Activated CD4-positive, alpha-beta T cell treated with anti-CD3 and anti-CD28 coated beads, Interleukin-2, amount 50 U/mL, for 24 hours (primary cell): ENCODE measurements at regions not wholly inside any gene's neighbourhood (a gene's known extent, or its start where the extent isn't known, plus 50 kb on each side); places are given as distances from the start of the nearest gene placed in this dataset.

Experiments used
- DNase-seq, 2 donors: peaks; one replicate each; pipeline ENCODE4 v3.0.0-alpha.2; 2020; ENCODE audit warnings: low read depth in 1 of 2, low spot score in 1 of 2

DNA sequence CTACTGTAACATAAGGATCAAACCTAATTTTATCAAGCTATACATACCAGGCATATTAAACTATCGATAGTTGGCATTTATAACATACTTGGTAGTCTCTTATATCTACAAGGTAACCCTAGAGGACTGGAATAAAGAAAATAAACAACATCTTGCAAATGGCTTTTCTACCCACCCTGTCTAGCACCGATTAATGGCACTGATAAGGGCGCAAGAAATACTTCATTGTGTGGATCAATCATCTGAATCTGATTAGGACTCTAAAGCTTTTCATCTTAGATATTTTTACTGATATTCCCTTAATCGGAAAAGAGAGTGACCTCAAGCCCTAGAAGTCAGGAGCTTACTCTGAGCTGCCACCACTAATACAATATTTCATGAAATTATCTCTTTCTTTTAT is 1461.7 kb upstream of the PIK3C3 start:
- no peak for DNase-seq

DNA sequence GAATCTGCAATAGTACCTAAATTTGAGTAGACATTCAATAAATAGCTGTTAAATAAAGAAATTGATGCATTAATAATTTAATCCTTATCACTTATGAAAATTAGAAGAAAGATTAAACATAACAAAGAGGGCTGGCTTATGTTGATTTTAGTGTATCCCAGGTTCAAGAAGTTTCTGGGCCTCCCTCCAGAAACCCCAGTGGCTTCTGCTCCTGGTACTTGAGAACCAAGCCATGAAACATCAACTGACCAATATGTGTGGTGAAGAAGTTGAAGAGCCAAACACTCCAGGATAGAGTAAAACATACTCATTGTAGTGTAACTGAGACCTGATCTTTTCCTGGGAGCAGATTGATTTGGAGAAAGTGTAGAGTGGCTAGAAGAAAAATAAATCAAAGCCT is 1465.7 kb upstream of the PIK3C3 start:
- no peak for DNase-seq

DNA sequence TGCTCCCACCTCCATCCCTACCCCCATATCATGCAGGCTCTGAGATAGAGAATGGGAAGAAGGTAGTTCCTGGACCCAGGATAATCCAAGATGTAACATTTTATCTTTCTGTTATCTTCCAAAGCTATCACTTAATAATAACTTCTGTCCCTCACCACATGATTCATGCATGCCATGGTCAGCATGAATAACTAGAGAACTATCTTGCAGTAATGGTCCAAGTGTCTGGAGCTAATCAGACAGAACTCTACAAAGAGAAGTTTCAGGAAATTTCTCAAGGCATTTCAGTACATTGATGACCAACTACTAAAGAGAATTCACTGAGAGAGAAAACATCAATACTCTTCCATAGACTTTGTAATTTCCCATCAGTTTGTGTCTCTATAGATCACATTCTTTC is 1469.7 kb upstream of the PIK3C3 start:
- DNase-seq: no peak

DNA sequence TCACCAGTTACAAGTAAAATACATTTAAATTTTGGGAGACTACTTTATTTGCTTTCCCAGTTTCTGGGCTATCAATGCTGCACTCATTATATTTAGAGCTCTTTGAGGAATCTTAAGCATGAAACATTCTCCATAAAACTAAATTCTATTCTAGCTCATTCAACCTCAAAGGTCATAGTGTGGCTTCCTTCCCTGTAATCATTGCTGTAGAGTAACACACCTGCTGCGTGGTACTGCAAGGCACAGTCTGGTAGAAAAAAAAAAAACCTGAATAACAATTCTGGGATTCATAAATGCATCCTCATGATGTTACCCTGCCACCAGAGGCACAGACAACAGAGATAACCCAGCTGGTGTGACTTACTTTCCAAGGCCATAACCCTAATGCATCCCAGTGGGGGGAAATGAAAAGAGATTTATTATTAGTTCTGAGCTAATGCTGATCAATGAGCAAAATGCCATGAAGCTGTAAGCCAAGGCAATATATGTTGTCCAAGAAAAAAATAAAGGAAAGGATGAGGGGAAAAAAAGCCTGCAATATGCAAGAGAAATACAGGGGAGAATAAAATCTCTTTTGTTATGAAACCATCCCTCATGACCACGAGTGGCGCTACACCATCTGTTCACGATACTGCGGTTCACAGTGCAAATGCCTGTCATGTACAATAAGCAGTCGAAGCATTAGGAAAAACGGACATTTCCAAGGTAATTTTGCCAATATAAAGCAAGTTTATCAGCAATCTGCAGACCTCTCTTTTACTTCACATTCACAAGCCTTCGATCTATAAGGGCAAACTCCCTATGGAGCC is 1481.6 kb upstream of the PIK3C3 start:
- no peak for DNase-seq

DNA sequence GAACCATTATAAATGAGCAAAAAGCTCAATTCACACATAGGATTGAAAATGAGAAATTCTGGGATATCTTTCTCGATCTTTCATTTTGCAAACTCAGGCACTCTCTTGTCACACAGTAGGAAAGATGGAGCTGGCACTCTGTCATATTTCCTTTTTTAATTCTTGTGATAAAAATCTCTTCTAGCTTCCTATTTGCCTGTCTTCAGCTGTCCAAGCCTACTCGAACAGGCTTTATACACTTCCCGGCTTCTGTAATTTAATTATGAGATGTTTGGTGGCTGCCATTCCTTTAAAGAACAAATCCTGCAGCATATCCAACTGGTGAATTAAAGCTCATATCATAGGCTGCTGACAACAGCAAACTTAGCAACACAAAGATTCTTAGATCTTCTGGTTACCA is 1484.3 kb upstream of the PIK3C3 start:
- no peak for DNase-seq

DNA sequence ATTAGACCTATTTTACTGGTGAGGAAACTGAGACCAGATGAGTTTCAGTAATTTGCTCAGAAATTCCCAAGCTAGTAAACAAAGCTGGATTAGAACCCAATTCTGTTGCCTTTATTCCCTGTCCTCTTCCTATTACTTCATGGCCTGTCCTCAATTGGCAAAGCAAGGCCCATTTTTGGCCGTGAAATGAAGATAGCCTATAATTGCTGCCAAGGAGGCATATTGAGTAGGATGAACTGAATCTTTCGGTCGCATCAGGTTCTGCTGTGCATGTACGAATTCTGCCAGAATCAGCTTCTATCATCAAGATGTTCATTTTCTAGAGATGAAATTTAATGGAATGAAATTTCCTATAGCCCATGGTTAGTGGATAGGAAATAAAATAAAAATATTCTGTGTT is 1485.2 kb upstream of the PIK3C3 start:
- no peak for DNase-seq

DNA sequence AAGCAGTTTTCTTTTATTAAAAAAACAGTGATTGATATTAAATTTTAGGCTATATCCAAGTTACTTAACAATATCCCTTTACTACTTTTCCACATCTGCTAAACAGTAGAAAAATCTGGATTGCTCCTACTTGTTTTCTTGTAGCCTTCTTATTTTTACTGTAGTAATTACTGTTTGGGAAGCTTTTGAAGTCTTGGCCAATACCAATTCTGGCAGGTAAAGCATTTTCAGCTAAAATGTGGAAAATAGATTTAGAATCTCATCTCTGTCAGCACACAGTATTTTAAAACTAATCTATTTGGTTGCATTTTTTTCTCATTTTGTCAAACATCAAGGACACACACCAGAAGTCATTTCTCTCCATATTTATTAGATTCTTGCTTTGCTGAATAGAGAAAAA is 1485.7 kb upstream of the PIK3C3 start:
- DNase-seq: no peak

DNA sequence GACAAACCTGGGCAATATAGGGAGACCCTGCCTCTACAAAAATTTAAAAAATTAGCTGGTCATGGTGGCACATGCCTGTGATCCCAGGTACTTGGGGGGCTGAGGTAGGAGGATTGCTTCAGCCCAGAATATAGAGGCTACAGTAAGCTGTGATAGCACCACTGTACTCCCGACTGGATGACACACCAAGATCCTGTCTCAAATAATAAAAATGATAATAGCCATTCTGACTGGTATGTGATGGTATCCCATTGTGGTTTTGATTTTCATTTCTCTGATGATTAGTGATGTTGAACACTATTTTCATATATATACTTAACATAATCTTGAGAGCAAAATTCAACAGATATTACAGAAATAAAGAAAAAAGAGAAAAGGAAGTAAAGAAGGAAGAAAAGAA is 1491.0 kb upstream of the PIK3C3 start:
- no peak for DNase-seq

DNA sequence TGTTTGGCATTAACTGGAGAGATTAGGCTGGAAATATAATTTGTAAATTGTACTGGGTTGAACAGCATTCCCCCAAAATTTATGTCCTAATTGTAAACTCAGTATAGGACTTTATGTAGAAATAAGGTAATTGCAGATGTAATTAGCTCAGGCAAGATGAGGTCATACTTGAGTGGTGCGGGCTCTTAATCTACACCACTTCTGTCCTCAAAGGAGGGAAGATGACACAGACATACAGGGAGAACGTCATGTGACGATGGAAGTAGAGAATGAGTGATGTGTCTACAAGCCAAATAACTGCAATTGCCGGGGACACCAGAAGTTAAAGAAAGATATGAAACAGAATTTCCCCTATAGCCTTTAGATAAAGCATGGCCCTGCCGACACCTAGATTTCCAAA is 1501.1 kb upstream of the PIK3C3 start:
- DNase-seq: no peak

DNA sequence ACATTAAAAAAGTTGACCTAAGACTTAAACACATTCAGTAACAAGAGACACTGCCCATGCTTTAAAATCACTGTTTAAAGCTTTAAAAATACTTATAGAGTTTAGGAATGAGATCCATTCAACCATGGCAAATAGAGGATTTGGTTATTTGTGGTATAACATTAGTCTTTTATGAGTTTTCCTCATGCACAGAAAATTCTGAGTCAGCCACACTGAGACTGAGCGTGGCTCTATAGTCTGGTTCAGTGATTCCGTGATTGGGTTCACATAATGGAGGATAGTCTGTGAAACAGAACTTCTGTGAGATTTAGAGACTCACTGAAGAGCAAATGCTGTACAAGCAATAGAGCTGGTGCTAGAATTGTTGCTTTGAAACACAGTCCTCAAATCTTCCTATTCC is 1502.4 kb upstream of the PIK3C3 start:
- DNase-seq: no peak

DNA sequence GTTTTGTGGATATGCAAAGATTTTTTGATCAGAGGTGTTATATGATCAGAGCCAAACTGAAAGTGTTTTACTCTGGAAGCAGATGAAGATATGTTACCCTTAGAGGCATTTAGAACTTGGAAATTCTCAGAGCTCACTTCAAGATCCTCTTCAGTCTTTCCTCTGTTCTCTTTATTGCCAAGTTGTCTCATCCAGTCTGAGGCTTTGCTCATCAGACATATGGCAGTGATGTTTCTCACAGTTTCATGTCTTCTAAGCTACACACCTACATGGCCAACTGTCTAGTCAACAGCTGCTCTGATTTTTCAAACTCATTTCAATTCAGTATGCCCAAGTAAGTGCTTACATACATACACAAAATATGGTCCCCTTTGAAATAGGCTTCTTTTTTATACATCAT is 1504.3 kb upstream of the PIK3C3 start:
- no peak for DNase-seq

DNA sequence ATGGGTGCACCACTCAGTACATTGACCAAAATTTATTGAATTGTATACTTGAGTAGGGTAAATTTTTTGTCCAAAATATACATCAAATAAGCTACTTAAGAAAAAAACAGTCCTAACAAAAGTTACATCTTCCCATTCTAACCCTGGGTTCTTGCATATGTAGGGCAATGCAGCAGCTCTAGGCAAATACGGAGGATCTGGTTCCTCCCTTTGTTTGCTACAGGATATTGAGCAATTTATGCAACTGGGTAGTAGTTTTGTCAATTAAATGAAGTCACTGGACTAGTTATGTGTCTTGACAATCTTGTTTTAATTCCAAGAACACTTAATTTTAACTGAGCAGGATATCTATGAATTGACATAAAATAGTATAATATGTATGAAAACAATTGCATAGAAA is 1507.2 kb upstream of the PIK3C3 start:
- no peak for DNase-seq

DNA sequence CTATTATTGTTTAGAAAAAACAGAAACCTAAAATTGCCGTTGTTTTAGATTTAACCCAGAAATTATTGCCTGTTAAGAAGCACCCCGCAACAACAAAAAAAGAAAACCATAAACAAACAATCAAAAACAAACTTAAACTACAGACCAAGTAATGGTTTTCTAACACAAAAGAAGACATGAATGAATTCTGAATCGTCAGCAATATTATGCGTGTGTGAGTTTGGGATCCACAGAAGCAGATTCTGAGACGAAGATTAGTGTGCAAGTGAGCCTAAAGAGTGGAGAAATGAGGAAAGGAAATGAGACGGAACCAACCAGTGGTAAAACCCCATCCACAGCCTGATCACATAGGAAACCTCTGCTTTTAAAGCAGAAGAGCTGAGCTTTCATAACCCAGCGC is 1514.9 kb upstream of the PIK3C3 start:
- DNase-seq: no peak

DNA sequence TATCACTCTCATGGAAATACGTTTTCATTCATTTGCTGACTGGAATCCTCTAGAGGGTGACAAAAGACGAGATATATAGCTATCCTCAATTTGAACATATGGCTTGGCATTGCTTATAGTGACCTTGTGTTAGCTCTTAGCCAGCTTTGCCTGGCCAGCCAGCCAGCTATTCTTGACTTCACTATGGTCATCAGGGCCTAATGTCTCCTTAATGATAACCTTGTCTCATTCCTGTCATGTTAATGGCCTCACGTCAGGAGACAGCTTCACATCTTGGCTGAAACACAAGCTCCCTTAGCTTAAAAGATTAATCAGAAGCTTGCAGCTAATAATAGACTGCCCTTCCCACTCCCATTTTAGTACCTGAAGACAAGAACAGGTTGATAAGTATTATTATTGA is 1517.5 kb upstream of the PIK3C3 start:
- no peak for DNase-seq

DNA sequence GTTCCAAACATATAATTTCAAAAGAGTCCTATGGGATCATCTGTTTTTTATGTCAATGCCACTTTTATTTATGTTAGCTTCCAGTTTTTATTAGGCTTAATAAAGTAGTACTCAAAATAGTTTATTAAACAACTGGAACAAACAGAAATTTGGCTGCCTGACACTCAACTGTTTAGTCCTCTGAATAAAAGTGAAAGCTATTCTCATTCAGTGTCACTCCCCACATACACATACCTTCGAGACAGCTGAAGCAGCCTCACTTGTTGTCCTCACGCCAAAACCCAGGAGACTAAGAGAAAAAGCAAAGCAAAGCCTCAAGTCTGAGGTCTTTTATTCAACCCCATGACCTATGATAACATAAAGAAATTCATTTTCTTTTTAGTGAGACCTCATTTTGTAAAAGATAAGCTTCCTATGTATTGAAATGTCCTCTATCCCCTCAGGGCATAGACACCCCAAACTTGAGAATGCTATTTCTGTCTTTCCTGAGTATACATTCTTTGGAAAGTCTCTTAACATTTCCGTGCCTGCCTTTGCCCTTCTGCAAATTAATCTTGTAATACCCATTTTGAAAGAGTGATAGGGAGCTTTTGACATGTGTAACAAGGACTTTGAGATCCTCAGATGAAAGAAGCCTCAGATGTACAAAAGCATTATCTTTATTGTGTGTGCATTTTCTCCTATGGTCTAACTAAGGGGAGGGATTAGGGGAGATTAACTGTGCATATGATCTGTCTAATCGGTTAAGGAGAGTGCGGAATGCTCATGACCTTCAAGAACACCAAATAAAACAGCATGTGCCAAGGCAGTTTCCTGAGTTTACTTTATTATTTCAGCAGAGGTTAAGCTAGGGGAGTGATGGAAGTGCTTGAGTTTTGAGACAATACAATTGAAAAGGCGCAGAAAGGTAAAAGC is 1523.7 kb upstream of the PIK3C3 start:
- DNase-seq: no peak

DNA sequence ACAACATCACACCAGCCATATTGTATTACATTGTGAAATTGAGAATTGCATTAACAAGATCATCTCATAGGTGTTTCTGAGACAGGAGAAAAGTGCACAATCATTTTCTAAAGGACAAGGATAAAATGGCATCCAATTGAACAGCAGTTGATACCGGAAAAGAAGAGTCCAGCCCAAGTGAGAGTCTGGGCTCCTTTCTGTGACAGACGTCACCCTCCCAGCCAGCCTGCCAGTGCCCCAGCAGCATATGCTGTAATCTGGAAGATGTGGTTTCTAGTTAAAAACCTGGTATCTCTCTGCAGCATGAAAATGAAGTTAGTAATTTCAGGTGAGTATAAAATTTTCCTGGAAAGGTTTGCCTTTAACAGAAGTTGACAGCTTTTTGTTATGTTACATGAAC is 1531.7 kb upstream of the PIK3C3 start:
- no peak for DNase-seq

DNA sequence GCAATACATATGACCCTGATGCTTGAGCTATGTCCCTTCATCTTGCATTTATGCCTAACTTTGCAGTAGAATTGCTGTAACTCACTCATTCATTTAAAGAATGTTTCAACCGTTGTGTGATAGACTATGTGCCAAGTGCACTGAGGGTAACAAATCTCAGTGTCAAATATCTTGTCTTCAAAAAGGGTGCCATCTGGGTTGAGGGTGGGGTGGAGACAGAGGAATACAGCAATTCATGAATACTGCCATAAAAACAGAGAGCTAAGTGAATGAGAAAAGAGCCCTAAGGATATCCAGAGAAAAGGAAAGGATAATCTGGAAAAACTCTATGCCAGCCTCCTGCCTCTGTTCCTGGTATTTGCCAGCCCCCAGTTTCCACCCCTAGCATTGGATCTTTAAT is 1534.4 kb upstream of the PIK3C3 start:
- DNase-seq: no peak

DNA sequence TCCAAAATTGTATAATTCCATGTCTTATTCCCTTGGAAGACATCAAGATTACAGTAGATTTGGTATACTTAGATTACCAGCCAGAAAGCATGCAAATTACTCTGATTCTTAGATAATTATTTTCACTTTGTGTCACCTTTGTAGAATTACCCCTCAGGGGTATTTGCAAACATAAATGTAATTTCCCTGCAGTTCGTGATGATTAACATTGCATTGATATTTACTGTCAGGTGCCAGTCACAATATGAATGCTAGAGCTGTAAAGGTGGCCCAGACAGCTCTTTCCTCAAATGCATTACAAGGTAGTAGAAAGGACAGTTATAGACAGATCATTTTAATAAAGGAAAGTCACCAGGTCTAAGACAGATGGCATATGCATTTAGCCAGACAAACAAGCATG is 1537.5 kb upstream of the PIK3C3 start:
- DNase-seq: no peak

DNA sequence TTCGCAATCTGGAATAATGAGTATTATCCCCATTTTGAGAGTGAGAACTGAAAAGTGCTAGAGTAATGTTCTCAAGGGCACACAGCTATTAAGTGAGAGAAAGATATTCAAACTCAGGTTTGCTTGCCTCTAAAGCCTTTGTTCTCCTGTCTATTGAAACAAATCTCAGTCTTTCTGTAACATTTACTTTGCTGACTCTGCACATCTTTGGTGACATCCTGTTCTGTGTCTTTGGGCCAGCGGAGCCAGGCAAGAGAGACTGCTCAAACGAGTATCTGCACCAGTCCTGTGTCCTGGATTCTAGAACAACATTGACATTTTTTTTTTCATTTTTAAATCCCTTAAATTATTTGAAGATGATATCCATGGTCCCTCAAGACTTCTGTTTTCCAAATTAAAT is 1539.2 kb upstream of the PIK3C3 start:
- no peak for DNase-seq

DNA sequence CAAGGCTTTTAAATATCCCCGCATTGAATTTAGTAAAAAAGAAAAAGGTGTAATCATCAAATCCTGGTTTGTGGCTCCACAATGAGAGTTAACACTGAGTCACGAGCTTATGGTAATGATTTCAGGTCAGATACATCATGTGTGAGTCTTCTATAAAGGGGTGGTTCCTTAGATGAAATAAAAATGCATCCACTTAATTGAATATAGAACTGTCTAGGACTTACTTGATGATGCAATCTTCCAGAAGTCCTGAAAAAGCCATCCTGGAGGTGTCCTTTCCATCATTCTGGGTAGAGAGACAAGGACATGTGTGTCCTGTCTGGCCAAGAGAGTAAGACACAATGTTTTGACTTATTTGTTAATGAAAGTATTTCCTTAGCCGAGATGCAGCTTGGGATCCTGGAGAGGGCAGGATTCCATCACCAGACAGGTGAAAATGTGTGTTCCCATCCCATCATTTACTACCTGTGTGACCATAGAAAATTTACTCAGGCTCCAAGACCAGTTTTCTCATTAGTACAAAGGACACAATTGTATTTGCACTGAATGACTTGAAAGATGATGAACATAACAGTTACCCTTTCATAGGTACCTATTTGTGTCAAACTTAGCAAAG is 1539.8 kb upstream of the PIK3C3 start:
- no peak for DNase-seq

DNA sequence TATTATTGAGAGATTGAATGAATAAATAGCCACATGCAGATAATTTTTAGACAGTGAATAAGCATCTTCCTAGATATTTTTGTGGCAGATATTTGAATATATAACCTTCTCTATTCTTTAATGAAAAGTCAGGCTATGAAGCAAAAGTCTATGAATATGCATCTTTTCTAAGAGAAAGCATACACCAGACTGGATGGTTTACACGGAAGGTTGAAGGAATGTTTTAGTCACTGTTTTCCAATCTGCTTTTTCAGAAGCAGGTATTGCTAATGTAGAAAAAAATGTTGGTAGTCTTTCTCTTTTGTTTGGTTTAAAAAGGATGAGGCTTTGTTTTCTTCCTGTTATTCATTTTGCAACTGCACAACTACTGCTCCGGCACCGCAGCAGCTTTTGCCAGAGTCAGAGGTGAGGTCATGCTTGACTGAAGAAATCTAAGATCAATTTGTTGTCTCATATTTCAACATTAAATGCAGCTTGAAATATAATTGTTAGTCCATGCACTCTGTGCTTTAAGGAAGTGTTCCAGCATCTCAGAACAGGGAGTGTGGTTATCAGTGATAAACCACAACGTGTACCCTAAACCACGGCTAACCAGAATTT is 1540.8 kb upstream of the PIK3C3 start:
- DNase-seq: no peak

DNA sequence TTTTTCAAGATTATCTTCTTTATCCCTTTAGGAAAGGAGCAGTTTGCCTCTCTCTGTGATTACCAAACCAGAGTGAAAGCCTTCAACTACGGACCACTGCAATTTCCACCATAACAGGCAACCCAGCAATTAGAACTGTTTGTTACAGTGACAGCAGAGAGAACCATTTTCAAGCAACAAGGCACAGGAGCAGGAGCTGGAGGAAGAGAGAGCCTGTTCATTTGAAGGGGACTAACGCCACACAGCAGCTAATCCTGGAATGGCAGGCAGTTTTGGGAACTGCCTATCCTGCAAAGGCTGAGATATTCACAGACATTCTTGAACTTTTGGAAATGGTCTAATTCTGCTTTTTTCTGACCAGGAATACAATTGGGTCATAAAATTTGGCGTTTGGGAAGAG is 1541.9 kb upstream of the PIK3C3 start:
- no peak for DNase-seq
